SK-N-SH (cell line): ENCODE measurements at regions not wholly inside any gene's neighbourhood (a gene's known extent, or its start where the extent isn't known, plus 50 kb on each side); places are given as distances from the start of the nearest gene placed in this dataset.

Experiments
- CTCF ChIP-seq: fragments of 200-600 bp; sonication (generic); IDR thresholded peaks from 2 replicates; pipeline ENCODE4 v1.6.1; 2017; ENCODE audit warnings: antibody characterized with exemption, mild to moderate bottlenecking, moderate library complexity
- PBX3 ChIP-seq: IDR thresholded peaks from 2 replicates; pipeline ENCODE4; 2012
- POLR2AphosphoS5 ChIP-seq: IDR thresholded peaks from 2 replicates; pipeline ENCODE4 v1.6.1; 2012; ENCODE audit warnings: low read depth, low read length
- RCOR1 ChIP-seq: fragments of 150-350 bp; IDR thresholded peaks from 2 replicates; pipeline ENCODE4 v1.6.1; 2017; ENCODE audit warnings: antibody characterized with exemption, low read length
- TAF1 ChIP-seq: IDR thresholded peaks from 2 replicates; pipeline ENCODE4 v1.6.1; 2012; ENCODE audit warnings: low read depth, mild to moderate bottlenecking, low read length, moderate library complexity, borderline replicate concordance

GRCh38 chr10:65602182-65602865, 1323.5 kb upstream of the LRRTM3 start:
- TF ChIP-seq TAF1 (no peak), CTCF (no peak), RCOR1 (no peak), PBX3 (no peak), POLR2AphosphoS5 (no peak)
